ENCODE measurements at regions not wholly inside any gene's neighbourhood (a gene's known extent, or its start where the extent isn't known, plus 50 kb on each side); places are given as distances from the start of the nearest gene placed in this dataset.

DNA sequence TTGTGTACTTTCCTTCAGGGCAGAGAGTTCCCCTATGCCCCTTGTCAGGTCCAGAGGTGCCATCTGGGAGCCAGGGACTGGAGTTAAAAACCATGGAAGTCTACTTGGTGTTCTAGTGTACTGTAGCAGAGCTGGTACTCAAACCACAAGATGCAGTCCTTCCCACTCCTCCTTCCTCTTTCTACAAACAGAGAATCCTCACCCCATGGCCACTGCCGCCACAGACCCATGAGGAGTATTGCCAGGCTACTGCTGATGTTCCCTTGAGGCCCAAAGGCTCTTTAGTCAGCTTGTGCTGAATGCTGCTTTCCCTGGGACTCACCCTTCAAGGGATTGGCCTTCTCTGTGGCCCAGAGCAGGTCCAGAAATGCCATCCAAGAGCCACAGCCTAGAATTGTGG lies 229.2 kb upstream of the ZPLD1 start:
- Histone ChIP-seq H3K9ac (ENCODE audit: low read depth in 1 of 2, low read length in 2 of 2) (no peak overlapping the region), H3K36me3 (ENCODE audit: control insufficient read depth in 2 of 2, insufficient read depth in 2 of 2, low read length in 2 of 2) (no peaks in the 10 kb centered on the region), H3K27ac (ENCODE audit: low read depth in 2 of 2, low read length in 2 of 2) (no peak overlapping the region), H3K27me3 (ENCODE audit: control insufficient read depth in 2 of 2, insufficient read depth in 2 of 2, low read length in 2 of 2) (no peaks in the 10 kb centered on the region), H3K9me3 (ENCODE audit: control insufficient read depth in 2 of 2, low read length in 2 of 2) (no peaks in the 10 kb centered on the region), H3K4me3 (ENCODE audit: low read length in 2 of 2) (no peak overlapping the region), H3K4me1 (ENCODE audit: control insufficient read depth in 2 of 2, insufficient read depth in 2 of 2, low read length in 2 of 2) (peaks cover 0 to 3% of the 10 kb centered on the region in 2 donors)

DNA sequence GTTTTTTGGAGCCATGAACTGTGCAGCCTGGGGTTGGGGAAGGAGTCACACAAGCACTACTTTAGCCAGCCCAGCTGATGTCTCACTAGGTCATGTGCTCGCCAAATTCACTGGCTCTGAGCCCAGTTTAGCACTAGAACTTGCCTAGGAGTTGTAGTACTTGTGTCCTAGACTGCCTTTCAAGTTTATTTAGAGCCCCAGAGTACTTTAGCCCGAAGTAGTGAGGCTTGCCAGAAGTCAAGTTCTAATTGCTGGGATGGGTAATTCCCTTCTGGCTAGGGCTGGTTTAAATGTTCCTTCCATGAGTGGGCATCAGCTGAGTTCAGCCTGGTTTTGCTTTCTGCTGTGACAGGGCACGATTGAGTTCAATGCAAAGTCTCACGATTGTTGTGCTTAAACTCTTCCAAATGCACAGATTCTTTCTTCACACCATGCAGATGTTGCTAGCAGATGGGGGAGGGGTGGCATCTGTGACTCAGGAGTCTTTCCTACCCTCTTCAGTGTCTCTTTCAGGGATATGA lies 228.2 kb upstream of the ZPLD1 start:
- Histone ChIP-seq H3K4me3 (ENCODE audit: low read length in 2 of 2) (no peak overlapping the region), H3K27ac (ENCODE audit: low read depth in 2 of 2, low read length in 2 of 2) (no peak overlapping the region), H3K9me3 (ENCODE audit: control insufficient read depth in 2 of 2, low read length in 2 of 2) (no peaks in the 10 kb centered on the region), H3K27me3 (ENCODE audit: control insufficient read depth in 2 of 2, insufficient read depth in 2 of 2, low read length in 2 of 2) (no peaks in the 10 kb centered on the region), H3K9ac (ENCODE audit: low read depth in 1 of 2, low read length in 2 of 2) (no peak overlapping the region), H3K4me1 (ENCODE audit: control insufficient read depth in 2 of 2, insufficient read depth in 2 of 2, low read length in 2 of 2) (peaks cover 0 to 3% of the 10 kb centered on the region in 2 donors), H3K36me3 (ENCODE audit: control insufficient read depth in 2 of 2, insufficient read depth in 2 of 2, low read length in 2 of 2) (no peaks in the 10 kb centered on the region)

DNA sequence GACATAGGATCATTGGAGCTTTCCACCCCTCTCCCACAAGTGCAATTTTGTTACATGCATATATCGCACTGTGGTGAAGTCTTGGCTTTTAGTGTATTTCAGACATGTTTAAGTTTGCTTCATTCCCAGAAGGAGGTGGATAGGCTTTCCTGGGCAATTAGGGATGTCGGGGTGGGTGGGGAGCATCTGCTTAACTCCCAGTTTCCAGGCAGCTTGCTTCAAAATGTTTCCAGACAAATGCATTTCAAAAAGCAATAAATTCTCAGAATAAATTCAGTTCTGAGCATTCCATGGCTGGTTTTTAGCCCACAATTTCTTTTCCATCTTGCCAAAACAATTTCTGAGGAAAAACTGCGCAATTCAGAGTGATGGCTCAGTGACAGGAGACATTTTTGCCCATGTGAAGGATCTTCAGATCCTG lies 227.7 kb upstream of the ZPLD1 start:
- no peaks in the 10 kb centered on the region for H3K9me3 ChIP-seq (ENCODE audit: control insufficient read depth in 2 of 2, low read length in 2 of 2)
- no peak overlapping the region for H3K27ac ChIP-seq (ENCODE audit: low read depth in 2 of 2, low read length in 2 of 2)
- peaks cover 0 to 3% of the 10 kb centered on the region in 2 donors for H3K4me1 ChIP-seq (ENCODE audit: control insufficient read depth in 2 of 2, insufficient read depth in 2 of 2, low read length in 2 of 2)
- no peak overlapping the region for H3K9ac ChIP-seq (ENCODE audit: low read depth in 1 of 2, low read length in 2 of 2)
- no peak overlapping the region for H3K4me3 ChIP-seq (ENCODE audit: low read length in 2 of 2)
- no peaks in the 10 kb centered on the region for H3K36me3 ChIP-seq (ENCODE audit: control insufficient read depth in 2 of 2, insufficient read depth in 2 of 2, low read length in 2 of 2)
- no peaks in the 10 kb centered on the region for H3K27me3 ChIP-seq (ENCODE audit: control insufficient read depth in 2 of 2, insufficient read depth in 2 of 2, low read length in 2 of 2)

- Histone ChIP-seq H3K27me3 (ENCODE audit: control insufficient read depth in 2 of 2, insufficient read depth in 2 of 2, low read length in 2 of 2) (no peaks in the 10 kb centered on the region), H3K9me3 (ENCODE audit: control insufficient read depth in 2 of 2, low read length in 2 of 2) (no peaks in the 10 kb centered on the region), H3K9ac (ENCODE audit: low read depth in 1 of 2, low read length in 2 of 2) (no peak overlapping the region), H3K4me1 (ENCODE audit: control insufficient read depth in 2 of 2, insufficient read depth in 2 of 2, low read length in 2 of 2) (no peaks in the 10 kb centered on the region), H3K4me3 (ENCODE audit: low read length in 2 of 2) (no peak overlapping the region), H3K27ac (ENCODE audit: low read depth in 2 of 2, low read length in 2 of 2) (no peak overlapping the region), H3K36me3 (ENCODE audit: control insufficient read depth in 2 of 2, insufficient read depth in 2 of 2, low read length in 2 of 2) (no peaks in the 10 kb centered on the region)
These were observed 219.6 kb upstream of the ZPLD1 start for GRCh38 chr3:102215166-102215565.

- Histone ChIP-seq H3K27ac (ENCODE audit: low read depth in 2 of 2, low read length in 2 of 2) (no peak overlapping the region), H3K9ac (ENCODE audit: low read depth in 1 of 2, low read length in 2 of 2) (no peak overlapping the region), H3K27me3 (ENCODE audit: control insufficient read depth in 2 of 2, insufficient read depth in 2 of 2, low read length in 2 of 2) (no peaks in the 10 kb centered on the region), H3K9me3 (ENCODE audit: control insufficient read depth in 2 of 2, low read length in 2 of 2) (no peaks in the 10 kb centered on the region), H3K4me3 (ENCODE audit: low read length in 2 of 2) (no peak overlapping the region), H3K36me3 (ENCODE audit: control insufficient read depth in 2 of 2, insufficient read depth in 2 of 2, low read length in 2 of 2) (no peaks in the 10 kb centered on the region), H3K4me1 (ENCODE audit: control insufficient read depth in 2 of 2, insufficient read depth in 2 of 2, low read length in 2 of 2) (no peaks in the 10 kb centered on the region)
These were observed 211.7 kb upstream of the ZPLD1 start for GRCh38 chr3:102223132-102223531.

DNA sequence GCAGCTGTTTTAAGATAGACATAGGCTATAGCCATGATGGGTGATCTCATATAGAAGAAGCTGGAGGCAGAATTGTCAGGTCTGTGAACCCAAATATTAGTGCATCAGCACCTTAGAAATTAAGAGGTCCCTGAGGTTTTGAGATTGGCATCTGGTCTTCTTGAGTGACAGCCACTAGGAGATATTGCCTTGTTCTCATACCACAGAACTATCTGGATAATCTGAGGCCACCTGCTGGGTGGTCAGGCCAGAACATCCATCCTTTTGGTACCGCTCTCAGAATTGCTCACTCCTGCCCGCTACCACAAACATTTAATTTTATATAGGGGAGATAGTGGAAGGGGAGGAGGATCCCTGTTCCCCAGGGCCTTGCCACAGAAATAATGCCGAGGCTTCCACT lies 210.6 kb upstream of the ZPLD1 start:
- Histone ChIP-seq H3K27ac (ENCODE audit: low read depth in 2 of 2, low read length in 2 of 2) (no peak overlapping the region), H3K4me1 (ENCODE audit: control insufficient read depth in 2 of 2, insufficient read depth in 2 of 2, low read length in 2 of 2) (no peaks in the 10 kb centered on the region)

DNA sequence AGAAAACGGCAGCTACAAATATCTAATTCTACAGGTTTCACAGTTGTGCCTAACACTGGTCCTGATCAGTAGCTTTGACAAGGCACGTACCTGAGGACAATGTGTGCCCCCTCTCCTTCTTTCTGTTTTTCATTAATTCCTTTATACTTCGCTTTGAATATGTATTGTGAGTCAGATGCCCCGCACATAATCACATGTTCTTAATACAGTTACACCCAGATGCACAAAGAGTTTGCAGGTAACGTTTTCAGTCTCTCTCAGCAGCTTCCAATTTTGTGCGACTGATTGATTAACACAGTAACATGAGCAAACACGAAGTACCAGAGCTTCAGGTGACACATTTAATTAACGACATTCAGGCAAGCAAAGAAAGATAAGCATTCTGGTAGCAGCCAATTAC lies 209.8 kb upstream of the ZPLD1 start:
- no peaks in the 10 kb centered on the region for H3K27me3 ChIP-seq (ENCODE audit: control insufficient read depth in 2 of 2, insufficient read depth in 2 of 2, low read length in 2 of 2)
- no peaks in the 10 kb centered on the region for H3K36me3 ChIP-seq (ENCODE audit: control insufficient read depth in 2 of 2, insufficient read depth in 2 of 2, low read length in 2 of 2)
- H3K9me3 ChIP-seq (ENCODE audit: control insufficient read depth in 2 of 2, low read length in 2 of 2), result no peaks in the 10 kb centered on the region
- no peaks in the 10 kb centered on the region for H3K4me1 ChIP-seq (ENCODE audit: control insufficient read depth in 2 of 2, insufficient read depth in 2 of 2, low read length in 2 of 2)
- H3K9ac ChIP-seq (ENCODE audit: low read depth in 1 of 2, low read length in 2 of 2), result no peak overlapping the region
- no peak overlapping the region for H3K27ac ChIP-seq (ENCODE audit: low read depth in 2 of 2, low read length in 2 of 2)
- no peak overlapping the region for H3K4me3 ChIP-seq (ENCODE audit: low read length in 2 of 2)

More for the DNA sequence above, 210.6 kb upstream of the ZPLD1 start:
- no peak overlapping the region for H3K9ac ChIP-seq (ENCODE audit: low read depth in 1 of 2, low read length in 2 of 2)
- no peaks in the 10 kb centered on the region for H3K27me3 ChIP-seq (ENCODE audit: control insufficient read depth in 2 of 2, insufficient read depth in 2 of 2, low read length in 2 of 2)
- H3K4me3 ChIP-seq (ENCODE audit: low read length in 2 of 2), result no peak overlapping the region
- H3K36me3 ChIP-seq (ENCODE audit: control insufficient read depth in 2 of 2, insufficient read depth in 2 of 2, low read length in 2 of 2), result no peaks in the 10 kb centered on the region
- no peaks in the 10 kb centered on the region for H3K9me3 ChIP-seq (ENCODE audit: control insufficient read depth in 2 of 2, low read length in 2 of 2)

DNA sequence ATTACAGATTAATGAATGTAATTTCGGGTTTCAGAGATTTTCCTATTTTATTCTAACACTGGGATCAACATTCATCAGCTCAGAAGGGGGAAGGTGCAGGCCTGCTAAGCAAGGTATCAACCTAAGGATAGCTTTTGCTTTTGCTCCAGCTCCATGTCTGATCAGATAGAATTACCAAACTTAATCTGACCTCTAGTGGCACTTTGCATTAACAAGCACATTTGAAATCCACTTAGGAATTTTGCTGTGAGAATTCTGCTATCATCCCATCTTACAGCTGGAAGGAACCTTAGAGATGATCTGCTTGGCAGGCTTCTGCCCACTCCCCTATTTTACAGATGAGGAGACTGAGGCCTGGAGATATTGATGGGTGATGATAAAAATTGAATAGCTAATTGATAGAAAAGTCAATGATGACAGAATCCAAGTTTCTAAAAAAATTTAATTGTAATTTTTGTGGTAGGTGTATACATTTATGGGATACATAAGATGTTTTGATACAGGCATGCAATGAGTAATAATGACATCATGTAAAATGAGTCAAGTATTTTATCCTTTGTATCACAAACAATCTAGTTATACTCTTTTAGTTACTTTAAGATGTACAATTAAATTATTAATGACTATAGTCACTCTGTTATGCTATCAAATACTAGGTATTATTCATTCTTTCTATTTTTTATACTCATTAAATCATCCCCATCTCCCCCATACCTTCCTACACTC lies 209.2 kb upstream of the ZPLD1 start:
- Histone ChIP-seq H3K4me1 (ENCODE audit: control insufficient read depth in 2 of 2, insufficient read depth in 2 of 2, low read length in 2 of 2) (no peaks in the 10 kb centered on the region), H3K27ac (ENCODE audit: low read depth in 2 of 2, low read length in 2 of 2) (no peak overlapping the region), H3K9me3 (ENCODE audit: control insufficient read depth in 2 of 2, low read length in 2 of 2) (no peaks in the 10 kb centered on the region), H3K27me3 (ENCODE audit: control insufficient read depth in 2 of 2, insufficient read depth in 2 of 2, low read length in 2 of 2) (no peaks in the 10 kb centered on the region), H3K4me3 (ENCODE audit: low read length in 2 of 2) (no peak overlapping the region), H3K9ac (ENCODE audit: low read depth in 1 of 2, low read length in 2 of 2) (no peak overlapping the region), H3K36me3 (ENCODE audit: control insufficient read depth in 2 of 2, insufficient read depth in 2 of 2, low read length in 2 of 2) (no peaks in the 10 kb centered on the region)

GRCh38 chr3:102226463-102226862 lies 208.4 kb upstream of the ZPLD1 start:
- Histone ChIP-seq H3K9ac (ENCODE audit: low read depth in 1 of 2, low read length in 2 of 2) (no peak overlapping the region), H3K4me3 (ENCODE audit: low read length in 2 of 2) (no peak overlapping the region), H3K27me3 (ENCODE audit: control insufficient read depth in 2 of 2, insufficient read depth in 2 of 2, low read length in 2 of 2) (no peaks in the 10 kb centered on the region), H3K36me3 (ENCODE audit: control insufficient read depth in 2 of 2, insufficient read depth in 2 of 2, low read length in 2 of 2) (no peaks in the 10 kb centered on the region), H3K4me1 (ENCODE audit: control insufficient read depth in 2 of 2, insufficient read depth in 2 of 2, low read length in 2 of 2) (no peaks in the 10 kb centered on the region), H3K9me3 (ENCODE audit: control insufficient read depth in 2 of 2, low read length in 2 of 2) (no peaks in the 10 kb centered on the region), H3K27ac (ENCODE audit: low read depth in 2 of 2, low read length in 2 of 2) (no peak overlapping the region)

- Histone ChIP-seq H3K9me3 (ENCODE audit: control insufficient read depth in 2 of 2, low read length in 2 of 2) (no peaks in the 10 kb centered on the region), H3K27ac (ENCODE audit: low read depth in 2 of 2, low read length in 2 of 2) (no peak overlapping the region), H3K4me1 (ENCODE audit: control insufficient read depth in 2 of 2, insufficient read depth in 2 of 2, low read length in 2 of 2) (no peaks in the 10 kb centered on the region), H3K27me3 (ENCODE audit: control insufficient read depth in 2 of 2, insufficient read depth in 2 of 2, low read length in 2 of 2) (no peaks in the 10 kb centered on the region), H3K9ac (ENCODE audit: low read depth in 1 of 2, low read length in 2 of 2) (no peak overlapping the region), H3K36me3 (ENCODE audit: control insufficient read depth in 2 of 2, insufficient read depth in 2 of 2, low read length in 2 of 2) (no peaks in the 10 kb centered on the region), H3K4me3 (ENCODE audit: low read length in 2 of 2) (no peak overlapping the region)
These were observed 205.7 kb upstream of the ZPLD1 start for GRCh38 chr3:102229062-102229655.
